Heart right ventricle (tissue), 16 donors: ENCODE measurements at regions not wholly inside any gene's neighbourhood (a gene's known extent, or its start where the extent isn't known, plus 50 kb on each side); places are given as distances from the start of the nearest gene placed in this dataset.

Experiments used
- ATAC-seq, 8 donors: fragments of 200-7000 bp; cut with Tn5 transposase; one replicate each; pipeline ENCODE4 v1.9.1; 2020; ENCODE audit warnings: mild to moderate bottlenecking in 8 of 8, moderate library complexity in 8 of 8, moderate number of reproducible peaks in 1 of 8
- DNase-seq, 2 donors: peaks; one replicate each; pipeline ENCODE4 v3.0.0-alpha.2; 2020
- H3K27ac ChIP-seq, 10 donors: fragments of 200-600 bp; sonication (generic) in 2 of 10; one replicate each; pipeline versions ENCODE4 v1.5.0 to v1.8.0; 2020 to 2022; ENCODE audit warnings: mild to moderate bottlenecking in 3 of 10
- H3K27me3 ChIP-seq, 7 donors: fragments of 200-600 bp; one replicate each; pipeline ENCODE4 v1.8.0; 2021 to 2022; ENCODE audit warnings: mild to moderate bottlenecking in 2 of 7
- H3K36me3 ChIP-seq, 9 donors: fragments of 200-600 bp; sonication (generic) in 1 of 9; one replicate each; pipeline versions ENCODE4 v1.5.0 to v1.8.0; 2020 to 2022; ENCODE audit warnings: mild to moderate bottlenecking in 2 of 9
- H3K4me1 ChIP-seq, 9 donors: fragments of 200-600 bp; sonication (generic) in 1 of 9; one replicate each; pipeline versions ENCODE4 v1.5.0 to v1.8.0; 2020 to 2022; ENCODE audit warnings: mild to moderate bottlenecking in 4 of 9
- H3K4me3 ChIP-seq, 10 donors: fragments of 200-600 bp; sonication (generic) in 2 of 10; one replicate each; pipeline versions ENCODE4 v1.5.0 to v1.8.0; 2020 to 2022; ENCODE audit warnings: mild to moderate bottlenecking in 7 of 10, moderate library complexity in 2 of 10
- H3K9me3 ChIP-seq, 11 donors: fragments of 200-600 bp in 10 of 11; sonication (generic) in 2 of 11; one replicate each; pipeline versions ENCODE4 v1.5.0 to v1.8.0; 2013 to 2022; ENCODE audit warnings: mild to moderate bottlenecking in 2 of 11, control low read depth in 1 of 11, moderate library complexity in 1 of 11
- CTCF ChIP-seq, 9 donors: fragments of 200-600 bp; sonication (generic) in 2 of 9; IDR thresholded peaks; one replicate each; pipeline versions ENCODE4 v1.5.0 to v1.8.0; 2021 to 2022; ENCODE audit warnings: antibody characterized with exemption in 9 of 9, mild to moderate bottlenecking in 5 of 9, moderate library complexity in 1 of 9
- WGBS, 2 donors: extraction: QIAGEN DNeasy Blood & Tissue Kit; methylation state at CpG; one replicate each; pipeline ENCODE4 v1.1.7; 2013; ENCODE audit warnings: inconsistent platforms in 1 of 2; 5-methylcytosine and 5-hydroxymethylcytosine counted together
- intact Hi-C, 10 donors: fragments of 100-400 bp; cut with DNase I; formaldehyde crosslinking; loops; one replicate each; pipeline versions ENCODE4 v1.11.1 to v1.14.2; 2022
- donor health status: Arrhythmogenic right ventricular cardiomyopathy.
- donor health status: ischemic (EF 13 %, LVEDD 7.1; RV severe dilation, severe dysfunction).
- donor health status: healthy with polysubstance abuse.
- donor health status: DM: no; HTN: yes; CAD: no.
- donor health status: DM: no; HTN: no; CAD: no.
- donor health status: ischemic (EF 25% LVEDD 6.9; RV normal size, moderate dysfunction).
- donor health status: ischemic (EF 25% LVEDD 5.7; RV mildly dilated, moderate dysfunction).
- donor health status: healthy.
- donor health status: DM: yes; HTN: yes; CAD: no.
- donor health status: Ischemic cardiomyopathy.
- donor health status: ischemic (EF 35%, LVEDD 5.7; RV mildly dilated, moderate dysfunction).
- donor health status: nonischemic (EF 11% LVEDD 7.7; RV severe dilation, severe dysfunction).
- donor health status: DM: yes; HTN: yes; CAD: no.
- donor health status: PGD.
- donor health status: ischemic (EF 29% LVEDD 5.4; RV normal size, mild dysfunction).
- donor health status: nonischemic (EF 23%, LVEDD 6.1; RV moderate dilation, normal function).

- peaks cover 0 to 18% (median 7%) of the 10 kb centered on the region in 9 donors for H3K4me1 ChIP-seq
- no peak for TF ChIP-seq CTCF (IDR thresholded peaks at IDR 0.05)
- no peak overlapping the region for H3K4me3 ChIP-seq
- H3K36me3 ChIP-seq: no peaks in the 10 kb centered on the region
- intact Hi-C loops: no loop called here
- no peaks in the 10 kb centered on the region for H3K27me3 ChIP-seq
- peak in 2 of 8 donors; percentile 53 to 54 for ATAC-seq
- H3K9me3 ChIP-seq: no peaks in the 10 kb centered on the region
- WGBS, 2 donors: 82 to 93% methylated on average over 2 of the region's 2 CpGs
- H3K27ac ChIP-seq: no peak overlapping the region
- no peak for DNase-seq
Measured at GRCh38 chr14:53408175-53408879, 255.2 kb upstream of the DDHD1 start.

GRCh38 chr14:53406519-53406918 is 253.4 kb upstream of the DDHD1 start:
- DNase-seq: no peak
- Histone ChIP-seq H3K9me3 (no peaks in the 10 kb centered on the region), H3K4me1 (peaks cover 0 to 18% (median 7%) of the 10 kb centered on the region in 9 donors), H3K27ac (no peak overlapping the region), H3K4me3 (no peak overlapping the region), H3K36me3 (no peaks in the 10 kb centered on the region), H3K27me3 (no peaks in the 10 kb centered on the region)
- intact Hi-C loops: no loop called here
- 75 to 78% methylated on average over 1 of the region's 1 CpG for WGBS, 2 donors
- no peak for TF ChIP-seq CTCF (IDR thresholded peaks at IDR 0.05)
- ATAC-seq: no peak

- no peaks in the 10 kb centered on the region for H3K27me3 ChIP-seq
- ATAC-seq: no peak
- H3K27ac ChIP-seq: no peak overlapping the region
- 63 to 93% methylated on average over 3 of the region's 3 CpGs for WGBS, 2 donors
- intact Hi-C loops: no loop called here
- peaks cover 0 to 5% (median 0%) of the 10 kb centered on the region in 11 donors for H3K9me3 ChIP-seq
- no peaks in the 10 kb centered on the region for H3K4me1 ChIP-seq
- no peaks in the 10 kb centered on the region for H3K36me3 ChIP-seq
- H3K4me3 ChIP-seq: no peak overlapping the region
- DNase-seq: no peak
- no peak for TF ChIP-seq CTCF (IDR thresholded peaks at IDR 0.05)
Measured at GRCh38 chr14:53401646-53402045, 248.5 kb upstream of the DDHD1 start.

- 62 to 69% methylated on average over 7 of the region's 7 CpGs for WGBS, 2 donors
Measured at GRCh38 chr14:53399057-53399456, 245.9 kb upstream of the DDHD1 start.

More at GRCh38 chr14:53399057-53399456, 245.9 kb upstream of the DDHD1 start:
- no peak overlapping the region for H3K27ac ChIP-seq
- H3K9me3 ChIP-seq: peaks cover 0 to 29% (median 11%) of the 10 kb centered on the region in 11 donors
- ATAC-seq (no peak), DNase-seq (no peak)
- no peak overlapping the region for H3K4me3 ChIP-seq
- no peaks in the 10 kb centered on the region for H3K4me1 ChIP-seq
- no peak for TF ChIP-seq CTCF (IDR thresholded peaks at IDR 0.05)
- no peaks in the 10 kb centered on the region for H3K27me3 ChIP-seq
- intact Hi-C loops: no loop called here
- no peaks in the 10 kb centered on the region for H3K36me3 ChIP-seq
